Sigmoid colon (tissue), 6 donors: ENCODE measurements at regions not wholly inside any gene's neighbourhood (a gene's known extent, or its start where the extent isn't known, plus 50 kb on each side); places are given as distances from the start of the nearest gene placed in this dataset.

Experiments used
- DNase-seq: peaks from one replicate; pipeline ENCODE4 v3.0.0-alpha.2; 2019
- H3K27ac ChIP-seq, 4 donors: fragments of 200-600 bp; sonication (generic); one replicate each; pipeline ENCODE4 v1.5.1; 2016 to 2019; ENCODE audit warnings: mild to moderate bottlenecking in 1 of 4
- H3K27me3 ChIP-seq, 3 donors: fragments of 200-600 bp; sonication (generic); one replicate each; pipeline ENCODE4 v1.5.1; 2019; ENCODE audit warnings: mild to moderate bottlenecking in 1 of 3
- H3K36me3 ChIP-seq, 4 donors: fragments of 200-600 bp; sonication (generic); one replicate each; pipeline ENCODE4 v1.5.1; 2016 to 2019
- H3K4me1 ChIP-seq, 4 donors: fragments of 200-600 bp; sonication (generic); one replicate each; pipeline ENCODE4 v1.5.1; 2017 to 2019
- H3K4me3 ChIP-seq, 4 donors: fragments of 200-600 bp; sonication (generic); one replicate each; pipeline ENCODE4 v1.5.1; 2017 to 2019; ENCODE audit warnings: mild to moderate bottlenecking in 2 of 4, moderate library complexity in 1 of 4
- H3K9me3 ChIP-seq, 4 donors: fragments of 200-600 bp in 3 of 4; sonication (generic) in 3 of 4; one replicate each; pipeline versions ENCODE4 v1.5.1 to v1.6.1; 2013 to 2019
- CTCF ChIP-seq, 4 experiments: fragments of 450-650 bp in 3 of 4; fragments of 200-600 bp in 1 of 4; IDR thresholded peaks; one replicate each; pipeline ENCODE4 v1.5.1; 2016 to 2019; ENCODE audit warnings: antibody characterized with exemption in 4 of 4, mild to moderate bottlenecking in 3 of 4, moderate library complexity in 2 of 4
- EP300 ChIP-seq, 4 donors: sonication (generic); formaldehyde crosslinking; IDR thresholded peaks; one replicate each; pipeline ENCODE4 v1.6.1; 2017; ENCODE audit warnings: antibody characterized with exemption in 4 of 4
- POLR2A ChIP-seq, 2 donors: fragments of 450-650 bp; IDR thresholded peaks; one replicate each; pipeline ENCODE4 v1.6.1; 2016; ENCODE audit warnings: antibody characterized with exemption in 2 of 2, mild to moderate bottlenecking in 2 of 2, moderate library complexity in 2 of 2
- POLR2AphosphoS5 ChIP-seq, 4 donors: sonication (generic); formaldehyde crosslinking; IDR thresholded peaks; one replicate each; pipeline ENCODE4 v1.6.1; 2017; ENCODE audit warnings: antibody characterized with exemption in 4 of 4
- WGBS, 2 donors: extraction: QIAGEN DNeasy Blood & Tissue Kit; methylation state at CpG; one replicate each; pipeline ENCODE4 v1.1.7; 2013; 5-methylcytosine and 5-hydroxymethylcytosine counted together
- intact Hi-C: fragments of 100-400 bp; cut with DNase I; formaldehyde crosslinking; loops from one replicate; pipeline ENCODE4 v1.15.1; 2023
- donor health status: healthy with polysubstance abuse.
- donor health status: healthy.

GRCh38 chr6:168207421-168208175, 112.0 kb downstream of the DACT2 start:
- Histone ChIP-seq H3K9me3 (no peaks in the 10 kb centered on the region), H3K4me3 (no peak overlapping the region), H3K27ac (no peak overlapping the region), H3K36me3 (no peaks in the 10 kb centered on the region), H3K4me1 (peaks cover 0 to 3% (median 0%) of the 10 kb centered on the region in 4 donors), H3K27me3 (no peaks in the 10 kb centered on the region)
- TF ChIP-seq CTCF (IDR thresholded peaks at IDR 0.05) (no peak), POLR2A (IDR thresholded peaks at IDR 0.05) (no peak), POLR2AphosphoS5 (IDR thresholded peaks at IDR 0.05) (no peak), EP300 (IDR thresholded peaks at IDR 0.05) (no peak)
- intact Hi-C loops, result no loop called here
- DNase-seq, result peak; percentile 56
- WGBS, 2 donors, result 89 to 92% methylated on average over 22 of the region's 22 CpGs

- no peak for TF ChIP-seq POLR2AphosphoS5 (IDR thresholded peaks at IDR 0.05)
- TF ChIP-seq EP300 (IDR thresholded peaks at IDR 0.05), result no peak
- TF ChIP-seq CTCF (IDR thresholded peaks at IDR 0.05), result no peak
- no peak for TF ChIP-seq POLR2A (IDR thresholded peaks at IDR 0.05)
- Histone ChIP-seq H3K27ac (peak overlapping the region in 1 of 4 donors; percentile 26), H3K4me1 (peaks cover 0 to 3% (median 0%) of the 10 kb centered on the region in 4 donors), H3K27me3 (no peaks in the 10 kb centered on the region), H3K36me3 (no peaks in the 10 kb centered on the region), H3K4me3 (no peak overlapping the region), H3K9me3 (no peaks in the 10 kb centered on the region)
- peak; percentile 57 for DNase-seq
- WGBS, 2 donors, result 90 to 94% methylated on average over 16 of the region's 16 CpGs
- intact Hi-C loops, result no loop called here
These were observed 112.8 kb downstream of the DACT2 start for GRCh38 chr6:168206661-168207274.

- WGBS, 2 donors, result 89 to 92% methylated on average over 8 of the region's 8 CpGs
- TF ChIP-seq POLR2AphosphoS5 (IDR thresholded peaks at IDR 0.05) (no peak), EP300 (IDR thresholded peaks at IDR 0.05) (no peak), CTCF (IDR thresholded peaks at IDR 0.05) (no peak), POLR2A (IDR thresholded peaks at IDR 0.05) (no peak)
- intact Hi-C loops, result no loop called here
- peak overlapping the region in 1 of 4 donors; percentile 26 for H3K27ac ChIP-seq
- no peak overlapping the region for H3K4me3 ChIP-seq
- peak; percentile 50 for DNase-seq
- no peaks in the 10 kb centered on the region for H3K9me3 ChIP-seq
- no peaks in the 10 kb centered on the region for H3K27me3 ChIP-seq
- H3K36me3 ChIP-seq, result no peaks in the 10 kb centered on the region
- H3K4me1 ChIP-seq, result peaks cover 0 to 3% (median 0%) of the 10 kb centered on the region in 4 donors
These were observed 113.4 kb downstream of the DACT2 start for GRCh38 chr6:168206186-168206585.

GRCh38 chr6:168201799-168202198, 117.8 kb downstream of the DACT2 start:
- H3K36me3 ChIP-seq, result no peaks in the 10 kb centered on the region
- peaks cover 0 to 3% (median 0%) of the 10 kb centered on the region in 4 donors for H3K4me1 ChIP-seq
- intact Hi-C loops, result no loop called here
- no peak for DNase-seq
- no peak overlapping the region for H3K27ac ChIP-seq
- no peaks in the 10 kb centered on the region for H3K9me3 ChIP-seq
- no peak overlapping the region for H3K4me3 ChIP-seq
- TF ChIP-seq CTCF (IDR thresholded peaks at IDR 0.05) (no peak), EP300 (IDR thresholded peaks at IDR 0.05) (no peak), POLR2AphosphoS5 (IDR thresholded peaks at IDR 0.05) (no peak), POLR2A (IDR thresholded peaks at IDR 0.05) (no peak)
- no peaks in the 10 kb centered on the region for H3K27me3 ChIP-seq
- WGBS, 2 donors, result 87 to 88% methylated on average over 5 of the region's 5 CpGs
